Astrocyte of the spinal cord (primary cell): ENCODE measurements at regions not wholly inside any gene's neighbourhood (a gene's known extent, or its start where the extent isn't known, plus 50 kb on each side); places are given as distances from the start of the nearest gene placed in this dataset.
"Not testable (repeated sequence)": the region's sequence is repeated elsewhere in the genome, so short reads cannot be mapped to it uniquely, and the experiment has no call there.

Experiments used
- DNase-seq: peaks from one replicate; pipeline ENCODE4 v3.0.0; 2011; ENCODE audit warnings: low read depth, low spot score
- H3K4me3 ChIP-seq: 2 replicates; pipeline ENCODE4 v1.5.1; 2011; ENCODE audit warnings: low read depth, mild to moderate bottlenecking, low read length, moderate library complexity
- CTCF ChIP-seq: IDR thresholded peaks from 2 replicates; pipeline ENCODE4 v1.5.1; 2012; ENCODE audit warnings: low read depth, mild to moderate bottlenecking, low read length, inconsistent platforms
- in situ Hi-C: cut with HindIII; loops from 2 replicates; pipeline ENCODE4 v1.10.0; 2017; ENCODE audit warnings: low sequenced_read_pairs

GRCh38 chr7:36054637-36055036 is 98.4 kb upstream of the EEPD1 start:
- H3K4me3 ChIP-seq: no peak overlapping the region
- DNase-seq: no peak
- TF ChIP-seq CTCF: no peak
- in situ Hi-C loops: no loop called here

GRCh38 chr7:36055207-36055606 is 97.8 kb upstream of the EEPD1 start:
- DNase-seq: no peak
- TF ChIP-seq CTCF: no peak
- in situ Hi-C loops: no loop called here
- no peak overlapping the region for H3K4me3 ChIP-seq

DNA sequence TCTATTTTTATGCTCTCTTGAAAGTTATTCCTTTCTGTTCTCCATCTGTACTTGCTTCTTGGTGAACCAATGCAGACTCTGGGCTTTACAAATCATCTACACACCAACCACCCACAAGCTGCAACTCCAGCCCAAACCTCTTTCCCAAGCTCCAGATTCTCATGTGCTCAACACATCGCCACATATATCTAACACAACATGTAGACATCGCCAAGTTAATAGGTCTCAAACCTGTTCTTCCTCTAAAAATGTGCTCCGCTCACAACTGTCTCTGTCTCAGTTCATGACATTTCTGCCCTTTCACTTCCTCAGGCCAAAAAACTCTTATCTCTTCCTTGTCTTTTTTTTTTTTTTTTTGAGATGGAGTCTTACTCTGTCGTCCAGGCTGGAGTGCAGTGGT is 95.7 kb upstream of the EEPD1 start:
- in situ Hi-C loops: no loop called here
- DNase-seq: no peak
- no peak overlapping the region for H3K4me3 ChIP-seq
- TF ChIP-seq CTCF: no peak

DNA sequence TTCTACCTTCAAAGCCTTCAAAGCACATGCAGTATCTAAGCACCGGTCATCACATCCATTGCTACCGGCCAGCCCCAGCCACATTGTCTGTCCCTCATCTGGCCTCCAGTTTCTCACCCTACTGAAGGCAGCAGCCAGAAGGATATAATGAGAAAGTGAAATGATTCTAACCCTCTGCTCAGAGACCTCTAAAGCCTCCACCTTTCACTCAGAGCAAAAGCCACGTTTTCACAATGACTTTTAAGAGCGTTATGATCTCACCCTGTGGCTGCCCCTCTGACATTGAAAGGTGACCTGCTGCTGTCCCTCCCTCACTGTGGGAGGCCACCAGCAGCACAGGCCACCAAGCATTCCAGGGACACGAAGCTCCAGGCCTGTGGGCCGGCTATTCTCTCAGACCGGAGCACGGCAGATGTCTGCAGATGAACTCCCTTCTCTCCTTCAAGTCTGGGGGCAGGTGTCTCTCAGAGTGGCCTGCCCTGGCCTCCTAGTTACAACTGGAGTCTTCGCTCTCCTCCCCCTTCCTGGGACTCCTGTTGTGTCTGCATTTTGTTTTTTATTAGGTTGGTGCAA is 94.9 kb upstream of the EEPD1 start:
- no peak overlapping the region for H3K4me3 ChIP-seq
- in situ Hi-C loops: no loop called here
- no peak for TF ChIP-seq CTCF
- DNase-seq: no peak

- DNase-seq, in situ Hi-C loops, H3K4me3 ChIP-seq: not testable (repeated sequence)
These were observed 92.7 kb upstream of the EEPD1 start for GRCh38 chr7:36060388-36060787.

DNA sequence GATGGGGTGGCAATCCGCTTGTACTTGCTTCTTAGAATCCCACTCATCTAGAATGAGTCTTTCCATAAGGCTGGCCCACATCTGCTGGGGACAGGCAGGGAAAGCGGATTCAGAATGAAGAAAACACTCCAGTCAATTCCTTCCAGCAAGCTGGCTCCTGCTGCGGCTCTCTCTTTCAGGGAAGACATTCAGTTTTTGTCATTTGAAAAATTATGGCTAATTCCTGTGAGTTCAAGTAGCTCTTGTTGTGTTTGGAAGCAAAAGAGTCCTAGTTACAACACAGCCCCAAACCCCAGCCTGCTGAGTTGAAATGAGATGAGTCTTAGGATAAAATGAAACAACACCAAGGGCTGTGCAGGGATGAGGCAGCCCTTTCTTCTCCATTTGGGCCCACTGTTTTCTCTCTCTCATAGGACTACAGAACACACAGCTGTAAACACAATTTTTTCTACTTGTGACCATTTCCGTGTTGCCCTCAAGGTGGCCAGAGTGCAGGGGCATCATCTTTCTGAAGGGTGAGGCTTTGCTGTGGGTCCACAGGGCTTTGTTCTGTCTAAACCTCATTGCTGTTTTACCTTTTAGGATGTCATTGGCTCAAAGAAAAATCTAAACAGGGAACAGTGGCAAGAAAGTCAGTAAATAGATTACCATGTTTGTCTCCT is 90.8 kb upstream of the EEPD1 start:
- peak; percentile 25 for DNase-seq
- no peak for TF ChIP-seq CTCF
- in situ Hi-C loops: no loop called here
- H3K4me3 ChIP-seq: no peak overlapping the region

- DNase-seq: no peak
- no peak overlapping the region for H3K4me3 ChIP-seq
- in situ Hi-C loops: no loop called here
- TF ChIP-seq CTCF: no peak
These were observed 88.4 kb upstream of the EEPD1 start for GRCh38 chr7:36064676-36065075.

DNA sequence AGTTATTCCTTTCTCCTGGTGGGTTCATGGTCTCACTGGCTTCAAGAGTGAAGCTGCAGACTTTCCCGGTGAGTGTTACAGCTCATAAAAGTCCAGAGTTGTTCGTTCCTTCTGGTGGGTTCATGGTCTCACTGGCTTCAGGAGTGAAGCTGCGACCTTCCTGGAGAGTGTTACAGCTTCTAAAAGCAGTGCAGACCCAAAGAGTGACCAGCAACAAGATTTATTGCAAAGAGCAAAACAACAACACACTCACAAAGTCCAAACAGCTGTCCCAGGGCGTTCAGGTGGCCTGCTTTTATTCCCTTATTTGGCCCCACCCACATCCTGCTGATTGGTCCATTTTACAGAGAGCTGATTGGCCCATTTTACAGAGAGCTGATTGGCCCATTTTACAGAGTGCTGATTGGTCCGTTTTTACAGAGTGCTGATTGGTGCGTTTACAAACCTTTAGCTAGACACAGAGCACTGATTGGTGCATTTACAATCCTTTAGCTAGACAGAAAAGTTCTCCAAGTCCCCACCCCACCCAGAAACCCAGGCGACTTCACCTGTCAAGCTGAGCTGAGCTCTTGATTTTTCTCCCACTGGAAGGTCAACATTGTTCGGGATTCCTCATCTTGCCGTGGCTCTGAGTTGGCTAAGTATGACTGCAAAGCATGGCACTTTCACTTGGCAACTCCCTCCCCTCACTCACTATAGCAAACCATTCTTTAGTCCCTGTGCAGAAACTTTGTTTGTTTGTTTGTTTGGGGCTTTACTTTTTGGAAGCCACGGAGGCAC is 87.3 kb upstream of the EEPD1 start:
- DNase-seq, H3K4me3 ChIP-seq, in situ Hi-C loops: not testable (repeated sequence)
